ENCODE measurements at regions not wholly inside any gene's neighbourhood (a gene's known extent, or its start where the extent isn't known, plus 50 kb on each side); places are given as distances from the start of the nearest gene placed in this dataset.

- peaks cover 0 to 13% (median 0%) of the 10 kb centered on the region in 4 donors for H3K4me1 ChIP-seq
- H3K27ac ChIP-seq, result no peak overlapping the region
- no peaks in the 10 kb centered on the region for H3K36me3 ChIP-seq
- no peaks in the 10 kb centered on the region for H3K27me3 ChIP-seq
- intact Hi-C loops (cut with DNase I), result no loop called here
- DNase-seq (no peak), ATAC-seq (no peak)
- WGBS (ENCODE audit: insufficient coverage, low coverage, low lambda C conversion rate, missing lambda C conversion rate), result 63% methylated on average over 3 of the region's 7 CpGs
- no peaks in the 10 kb centered on the region for H3K9me3 ChIP-seq
- no peak for TF ChIP-seq CTCF (IDR thresholded peaks at IDR 0.05)
- TF ChIP-seq POLR2A (IDR thresholded peaks at IDR 0.05), result no peak
- no peak overlapping the region for H3K4me3 ChIP-seq
These were observed 54.9 kb upstream of the CISTR start for GRCh38 chr12:53806721-53807120.

- 77% methylated on average over 8 of the region's 8 CpGs for WGBS (ENCODE audit: insufficient coverage, low coverage, low lambda C conversion rate, missing lambda C conversion rate)
- Histone ChIP-seq H3K4me3 (no peak overlapping the region), H3K9me3 (no peaks in the 10 kb centered on the region), H3K4me1 (peaks cover 0 to 13% (median 0%) of the 10 kb centered on the region in 4 donors), H3K27me3 (no peaks in the 10 kb centered on the region), H3K36me3 (no peaks in the 10 kb centered on the region), H3K27ac (peak overlapping the region in 1 of 3 donors; percentile 67)
- TF ChIP-seq CTCF (IDR thresholded peaks at IDR 0.05), result no peak
- TF ChIP-seq POLR2A (IDR thresholded peaks at IDR 0.05), result no peak
- no peak for ATAC-seq
- intact Hi-C loops (cut with DNase I), result no loop called here
- no peak for DNase-seq
These were observed 55.6 kb upstream of the CISTR start for GRCh38 chr12:53807322-53807860.

GRCh38 chr12:53808023-53808705 lies 56.4 kb upstream of the CISTR start:
- Histone ChIP-seq H3K36me3 (no peaks in the 10 kb centered on the region), H3K9me3 (no peaks in the 10 kb centered on the region), H3K27ac (peak overlapping the region in 2 of 3 donors; percentile 27 to 67), H3K4me3 (no peak overlapping the region), H3K27me3 (no peaks in the 10 kb centered on the region), H3K4me1 (peaks cover 0 to 13% (median 0%) of the 10 kb centered on the region in 4 donors)
- intact Hi-C loops (cut with DNase I), result no loop called here
- WGBS (ENCODE audit: insufficient coverage, low coverage, low lambda C conversion rate, missing lambda C conversion rate), result 37% methylated on average over 4 of the region's 5 CpGs
- peak; percentile 94 to 98 (median 97) for ATAC-seq
- DNase-seq, result peak in 1 of 3 donors; percentile 72
- TF ChIP-seq POLR2A (IDR thresholded peaks at IDR 0.05) (no peak), CTCF (IDR thresholded peaks at IDR 0.05) (no peak)

GRCh38 chr12:53809005-53809404 lies 57.2 kb upstream of the CISTR start:
- ATAC-seq (no peak), DNase-seq (no peak)
- Histone ChIP-seq H3K27ac (no peak overlapping the region), H3K4me1 (peaks cover 0 to 13% (median 0%) of the 10 kb centered on the region in 4 donors), H3K4me3 (no peak overlapping the region), H3K36me3 (no peaks in the 10 kb centered on the region), H3K27me3 (no peaks in the 10 kb centered on the region), H3K9me3 (no peaks in the 10 kb centered on the region)
- 57% methylated on average over 3 of the region's 3 CpGs for WGBS (ENCODE audit: insufficient coverage, low coverage, low lambda C conversion rate, missing lambda C conversion rate)
- TF ChIP-seq POLR2A (IDR thresholded peaks at IDR 0.05), result no peak
- no peak for TF ChIP-seq CTCF (IDR thresholded peaks at IDR 0.05)
- intact Hi-C loops (cut with DNase I), result no loop called here

All from right lobe of liver (tissue), 6 donors.